GM19023 (cell line): ENCODE measurements at regions not wholly inside any gene's neighbourhood (a gene's known extent, or its start where the extent isn't known, plus 50 kb on each side); places are given as distances from the start of the nearest gene placed in this dataset.

ENCODE experiments used
- ATAC-seq: cut with Tn5 transposase; IDR thresholded peaks from one replicate; pipeline ENCODE4 v1.9.1; 2021; ENCODE audit warnings: mild to moderate bottlenecking, moderate library complexity; ENCODE audit not compliant: unreplicated experiment

GRCh38 chr3:79845546-79845945 is 77.7 kb upstream of the ROBO1 start:
- ATAC-seq: no peak

DNA sequence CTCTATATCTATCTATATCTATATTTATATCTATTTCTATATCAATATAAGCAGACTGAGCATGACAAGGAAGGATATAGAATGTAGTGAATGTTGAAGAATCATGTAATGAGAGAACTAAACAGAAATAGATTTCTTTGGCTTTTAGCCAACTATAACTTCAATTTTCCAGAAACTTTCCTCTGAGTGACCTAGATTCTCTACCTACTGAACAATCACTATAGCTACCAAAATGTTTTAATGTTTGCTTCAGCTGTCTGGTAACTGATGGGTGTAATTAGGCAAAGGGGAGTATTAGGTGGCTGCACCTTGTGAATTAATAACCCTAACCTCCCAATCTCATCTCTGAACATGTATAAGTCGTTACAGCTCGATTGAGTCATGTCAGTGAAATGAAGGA is 76.4 kb upstream of the ROBO1 start:
- ATAC-seq: no peak

DNA sequence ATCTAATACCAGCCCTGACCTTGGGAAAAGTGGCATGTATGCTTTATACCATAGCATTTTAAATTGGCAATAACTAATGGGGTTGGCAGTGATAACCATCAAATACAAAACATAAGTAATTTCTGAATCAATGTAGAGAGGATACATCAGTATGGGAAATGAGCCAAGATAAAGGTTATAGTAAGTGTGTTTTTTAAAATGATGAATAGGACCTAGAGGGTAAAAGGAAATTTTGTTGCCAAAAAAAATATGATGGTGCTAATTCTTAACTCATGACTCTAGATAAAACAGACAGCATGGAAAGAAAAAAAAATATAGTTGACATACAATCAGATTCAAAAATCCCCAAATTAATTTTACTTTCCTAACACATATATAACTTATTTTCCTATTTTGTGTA is 75.4 kb upstream of the ROBO1 start:
- ATAC-seq: no peak

DNA sequence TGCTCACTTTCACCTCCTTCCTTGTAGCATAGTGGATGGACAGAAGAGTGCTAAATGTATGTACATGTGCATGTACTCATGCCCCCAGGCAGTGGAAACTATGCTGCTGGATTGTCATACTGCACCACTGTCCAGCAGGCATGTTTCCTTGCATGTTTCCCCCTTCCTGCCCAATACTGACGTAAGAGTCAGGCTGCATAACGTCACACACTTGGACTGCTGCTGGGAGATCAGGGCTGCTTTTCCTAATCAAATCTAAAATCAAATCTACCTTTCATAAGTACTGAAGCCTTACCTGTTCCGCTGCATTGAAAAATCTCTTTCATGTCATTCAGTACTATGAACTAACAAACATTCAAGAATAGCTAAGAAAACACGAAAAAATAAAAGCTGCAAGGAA is 67.9 kb upstream of the ROBO1 start:
- no peak for ATAC-seq

DNA sequence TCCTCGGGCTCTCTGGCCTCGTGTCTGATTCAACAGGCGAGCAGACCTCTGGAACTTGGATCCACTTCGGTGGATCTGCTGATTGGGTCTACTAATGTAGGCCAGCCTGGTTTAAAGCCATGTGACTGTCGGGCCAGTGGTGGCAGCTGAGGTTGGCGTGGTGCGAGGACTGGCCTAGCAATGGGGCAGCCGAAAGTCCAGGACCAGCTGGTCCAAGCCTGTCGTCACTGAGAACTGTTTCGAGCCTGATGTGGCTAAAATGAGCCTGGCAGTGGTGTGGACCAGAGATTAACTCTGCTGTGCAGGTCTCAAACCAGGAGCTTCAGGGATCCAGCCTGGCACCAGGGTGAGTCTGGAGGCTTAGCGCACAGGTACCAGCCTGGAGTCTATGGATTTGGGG is 56.4 kb upstream of the ROBO1 start:
- no peak for ATAC-seq

GRCh38 chr3:79822076-79822475 is 54.3 kb upstream of the ROBO1 start:
- ATAC-seq: no peak

GRCh38 chr3:79820089-79820488 is 52.3 kb upstream of the ROBO1 start:
- ATAC-seq: no peak

- no peak for ATAC-seq
These were observed 50.2 kb upstream of the ROBO1 start for GRCh38 chr3:79818015-79818414.
